ENCODE measurements at regions not wholly inside any gene's neighbourhood (a gene's known extent, or its start where the extent isn't known, plus 50 kb on each side); places are given as distances from the start of the nearest gene placed in this dataset.

GRCh38 chr2:103873716-103874351 lies 980.1 kb upstream of the POU3F3 start:
- Histone ChIP-seq H3K4me3 (no peak overlapping the region), H3K9me3 (no peaks in the 10 kb centered on the region), H3K4me1 (no peaks in the 10 kb centered on the region), H3K36me3 (no peaks in the 10 kb centered on the region), H3K27ac (no peak overlapping the region), H3K27me3 (no peaks in the 10 kb centered on the region)
- no peak for ATAC-seq (ENCODE audit: low FRiP score in 2 of 2)
- no peak for DNase-seq
- WGBS, 2 donors, result 64 to 71% methylated on average over 10 of the region's 10 CpGs
- TF ChIP-seq POLR2AphosphoS5 (IDR thresholded peaks at IDR 0.05) (no peak), EP300 (IDR thresholded peaks at IDR 0.05) (no peak)
- TF ChIP-seq, protein P1, sequence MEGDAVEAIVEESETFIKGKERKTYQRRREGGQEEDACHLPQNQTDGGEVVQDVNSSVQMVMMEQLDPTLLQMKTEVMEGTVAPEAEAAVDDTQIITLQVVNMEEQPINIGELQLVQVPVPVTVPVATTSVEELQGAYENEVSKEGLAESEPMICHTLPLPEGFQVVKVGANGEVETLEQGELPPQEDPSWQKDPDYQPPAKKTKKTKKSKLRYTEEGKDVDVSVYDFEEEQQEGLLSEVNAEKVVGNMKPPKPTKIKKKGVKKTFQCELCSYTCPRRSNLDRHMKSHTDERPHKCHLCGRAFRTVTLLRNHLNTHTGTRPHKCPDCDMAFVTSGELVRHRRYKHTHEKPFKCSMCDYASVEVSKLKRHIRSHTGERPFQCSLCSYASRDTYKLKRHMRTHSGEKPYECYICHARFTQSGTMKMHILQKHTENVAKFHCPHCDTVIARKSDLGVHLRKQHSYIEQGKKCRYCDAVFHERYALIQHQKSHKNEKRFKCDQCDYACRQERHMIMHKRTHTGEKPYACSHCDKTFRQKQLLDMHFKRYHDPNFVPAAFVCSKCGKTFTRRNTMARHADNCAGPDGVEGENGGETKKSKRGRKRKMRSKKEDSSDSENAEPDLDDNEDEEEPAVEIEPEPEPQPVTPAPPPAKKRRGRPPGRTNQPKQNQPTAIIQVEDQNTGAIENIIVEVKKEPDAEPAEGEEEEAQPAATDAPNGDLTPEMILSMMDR (IDR thresholded peaks at IDR 0.05), result no peak

- TF ChIP-seq POLR2A (IDR thresholded peaks at IDR 0.05) (no peak), EP300 (IDR thresholded peaks at IDR 0.05) (no peak), POLR2AphosphoS5 (IDR thresholded peaks at IDR 0.05) (no peak)
- TF ChIP-seq, protein P1 (IDR thresholded peaks at IDR 0.05), result no peak
- ATAC-seq (ENCODE audit: low FRiP score in 2 of 2), result no peak
- H3K27ac ChIP-seq, result no peak overlapping the region
- H3K9me3 ChIP-seq, result no peaks in the 10 kb centered on the region
- 30 to 32% methylated on average over 1 of the region's 1 CpG for WGBS, 2 donors
- no peaks in the 10 kb centered on the region for H3K4me1 ChIP-seq
- H3K27me3 ChIP-seq, result no peaks in the 10 kb centered on the region
- no peak overlapping the region for H3K4me3 ChIP-seq
- no peak for DNase-seq
- H3K36me3 ChIP-seq, result no peaks in the 10 kb centered on the region
These were observed 978.8 kb upstream of the POU3F3 start for GRCh38 chr2:103875131-103875530.

- ATAC-seq (ENCODE audit: low FRiP score in 2 of 2) (no peak), DNase-seq (no peak)
- 73 to 78% methylated on average over 3 of the region's 3 CpGs for WGBS, 2 donors
- Histone ChIP-seq H3K36me3 (no peaks in the 10 kb centered on the region), H3K27me3 (no peaks in the 10 kb centered on the region), H3K9me3 (no peaks in the 10 kb centered on the region), H3K4me3 (no peak overlapping the region), H3K27ac (no peak overlapping the region), H3K4me1 (no peaks in the 10 kb centered on the region)
- TF ChIP-seq, protein P1 (IDR thresholded peaks at IDR 0.05), result no peak
- TF ChIP-seq POLR2AphosphoS5 (IDR thresholded peaks at IDR 0.05) (no peak), POLR2A (IDR thresholded peaks at IDR 0.05) (no peak)
These were observed 978.4 kb upstream of the POU3F3 start for GRCh38 chr2:103875531-103875930.

DNA sequence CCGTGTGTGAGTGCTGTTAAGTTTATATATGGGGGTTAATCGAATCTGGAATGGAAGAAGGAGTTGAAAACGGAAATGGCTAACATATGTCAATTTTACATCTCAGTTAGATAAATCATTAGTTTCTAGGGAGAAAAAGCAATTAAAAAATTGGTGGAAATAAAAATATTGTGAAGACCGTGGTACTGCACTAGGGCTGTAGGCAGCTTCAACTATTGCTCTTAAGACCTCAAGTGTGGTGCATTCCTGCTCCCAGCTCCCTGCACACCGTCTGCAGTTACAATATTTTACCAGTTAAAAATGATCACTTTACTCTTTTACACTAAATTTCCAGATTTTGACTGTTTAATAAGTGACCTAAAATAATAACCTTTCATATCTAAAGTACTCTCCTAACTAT lies 977.3 kb upstream of the POU3F3 start:
- 64% methylated on average over 5 of the region's 5 CpGs for WGBS, 2 donors
- Histone ChIP-seq H3K36me3 (no peaks in the 10 kb centered on the region), H3K9me3 (no peaks in the 10 kb centered on the region), H3K27me3 (no peaks in the 10 kb centered on the region), H3K4me3 (no peak overlapping the region), H3K4me1 (no peaks in the 10 kb centered on the region), H3K27ac (no peak overlapping the region)
- DNase-seq (no peak), ATAC-seq (ENCODE audit: low FRiP score in 2 of 2) (no peak)
- no peak for TF ChIP-seq POLR2A (IDR thresholded peaks at IDR 0.05)
- TF ChIP-seq, protein P1 (IDR thresholded peaks at IDR 0.05), result no peak

- no peaks in the 10 kb centered on the region for H3K27me3 ChIP-seq
- 63 to 71% methylated on average over 1 of the region's 1 CpG for WGBS, 2 donors
These were observed 974.8 kb upstream of the POU3F3 start for GRCh38 chr2:103879101-103879500.

More at GRCh38 chr2:103879101-103879500, 974.8 kb upstream of the POU3F3 start:
- H3K27ac ChIP-seq, result no peak overlapping the region
- H3K36me3 ChIP-seq, result no peaks in the 10 kb centered on the region
- H3K4me1 ChIP-seq, result no peaks in the 10 kb centered on the region
- no peaks in the 10 kb centered on the region for H3K9me3 ChIP-seq
- TF ChIP-seq POLR2AphosphoS5 (IDR thresholded peaks at IDR 0.05), result no peak
- TF ChIP-seq EP300 (IDR thresholded peaks at IDR 0.05), result no peak
- TF ChIP-seq, protein P1 (IDR thresholded peaks at IDR 0.05), result no peak
- TF ChIP-seq POLR2A (IDR thresholded peaks at IDR 0.05), result no peak
- ATAC-seq (ENCODE audit: low FRiP score in 2 of 2) (no peak), DNase-seq (no peak)
- H3K4me3 ChIP-seq, result no peak overlapping the region

Data from upper lobe of left lung (tissue), 6 donors.